Neural progenitor cell (in vitro differentiated cells): ENCODE measurements at regions not wholly inside any gene's neighbourhood (a gene's known extent, or its start where the extent isn't known, plus 50 kb on each side); places are given as distances from the start of the nearest gene placed in this dataset.

Experiments used
- EZH2 ChIP-seq: fragments of 200-600 bp; sonication (generic); IDR thresholded peaks from 2 replicates; pipeline ENCODE4 v1.6.1; 2017; ENCODE audit warnings: antibody characterized with exemption, mild to moderate bottlenecking, moderate library complexity
- EZH2phosphoT487 ChIP-seq: fragments of 200-600 bp; sonication (generic); IDR thresholded peaks from 2 replicates; pipeline ENCODE4 v1.6.1; 2017; ENCODE audit warnings: antibody characterized with exemption
- TF ChIP-seq, protein P1 (sequence below): fragments of 200-600 bp; sonication (generic); IDR thresholded peaks from 2 replicates; pipeline ENCODE4 v1.5.1; 2017; ENCODE audit warnings: antibody characterized with exemption, mild to moderate bottlenecking

DNA sequence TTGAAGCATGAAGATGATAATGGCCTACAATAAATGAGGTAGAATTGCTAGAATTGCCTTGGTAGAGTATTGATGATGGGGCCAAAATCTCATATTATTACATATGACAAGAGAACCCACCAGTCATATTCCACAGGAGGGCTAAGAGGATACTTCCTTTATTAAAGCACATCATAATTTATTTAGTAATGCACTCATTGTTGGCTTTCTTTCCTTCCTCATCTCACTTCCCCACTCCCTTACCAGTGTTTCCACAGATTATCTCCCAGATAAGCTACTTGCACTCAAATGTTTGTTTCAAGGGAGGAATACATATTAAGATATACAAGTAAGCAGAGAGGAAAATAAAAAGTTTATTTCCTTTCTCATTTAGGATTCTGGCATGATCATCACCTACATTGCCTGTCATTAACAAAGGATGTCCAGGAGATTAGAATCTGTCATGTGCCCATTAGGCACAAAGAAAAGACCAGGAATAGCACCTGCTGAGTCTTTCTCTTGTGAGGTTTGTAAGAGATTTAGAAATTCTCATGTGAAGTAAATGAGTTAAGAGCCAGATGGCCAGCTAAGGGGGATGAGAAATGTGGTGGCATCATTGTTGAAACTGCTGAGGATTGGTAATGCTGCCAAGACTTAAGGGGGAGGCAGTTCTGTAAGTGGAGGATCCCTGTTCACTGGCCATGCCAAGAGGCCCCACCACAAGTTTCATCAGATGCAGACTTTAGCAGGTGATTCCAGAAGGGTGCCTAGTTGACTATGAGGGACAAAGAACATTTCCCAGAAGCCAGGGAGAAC lies 52.4 kb upstream of the PRDM8 start:
- TF ChIP-seq, protein P1, sequence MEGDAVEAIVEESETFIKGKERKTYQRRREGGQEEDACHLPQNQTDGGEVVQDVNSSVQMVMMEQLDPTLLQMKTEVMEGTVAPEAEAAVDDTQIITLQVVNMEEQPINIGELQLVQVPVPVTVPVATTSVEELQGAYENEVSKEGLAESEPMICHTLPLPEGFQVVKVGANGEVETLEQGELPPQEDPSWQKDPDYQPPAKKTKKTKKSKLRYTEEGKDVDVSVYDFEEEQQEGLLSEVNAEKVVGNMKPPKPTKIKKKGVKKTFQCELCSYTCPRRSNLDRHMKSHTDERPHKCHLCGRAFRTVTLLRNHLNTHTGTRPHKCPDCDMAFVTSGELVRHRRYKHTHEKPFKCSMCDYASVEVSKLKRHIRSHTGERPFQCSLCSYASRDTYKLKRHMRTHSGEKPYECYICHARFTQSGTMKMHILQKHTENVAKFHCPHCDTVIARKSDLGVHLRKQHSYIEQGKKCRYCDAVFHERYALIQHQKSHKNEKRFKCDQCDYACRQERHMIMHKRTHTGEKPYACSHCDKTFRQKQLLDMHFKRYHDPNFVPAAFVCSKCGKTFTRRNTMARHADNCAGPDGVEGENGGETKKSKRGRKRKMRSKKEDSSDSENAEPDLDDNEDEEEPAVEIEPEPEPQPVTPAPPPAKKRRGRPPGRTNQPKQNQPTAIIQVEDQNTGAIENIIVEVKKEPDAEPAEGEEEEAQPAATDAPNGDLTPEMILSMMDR = no peak
- TF ChIP-seq EZH2 (no peak), EZH2phosphoT487 (no peak)
